ENCODE measurements at regions not wholly inside any gene's neighbourhood (a gene's known extent, or its start where the extent isn't known, plus 50 kb on each side); places are given as distances from the start of the nearest gene placed in this dataset.

GRCh38 chr18:47413327-47413726 lies 161.9 kb upstream of the SKOR2 start:
- no peak overlapping the region for H2BK120ac ChIP-seq (ENCODE audit: low read depth, low read length)
- no peak overlapping the region for H3K27ac ChIP-seq (ENCODE audit: low read depth, low read length)
- no peak overlapping the region for H2BK5ac ChIP-seq (ENCODE audit: low read length)
- H2AK5ac ChIP-seq (ENCODE audit: low read length), result no peak overlapping the region
- no peaks in the 10 kb centered on the region for H3K79me1 ChIP-seq (ENCODE audit: low read length)
- H3K4ac ChIP-seq (ENCODE audit: low read depth, low read length), result no peak overlapping the region
- H3K27me3 ChIP-seq (ENCODE audit: insufficient read depth, low read length, poor library complexity), result no peaks in the 10 kb centered on the region
- H3K36me3 ChIP-seq (ENCODE audit: control insufficient read depth, insufficient read depth, low read length), result no peaks in the 10 kb centered on the region
- no peaks in the 10 kb centered on the region for H3K79me2 ChIP-seq (ENCODE audit: control insufficient read depth, insufficient read depth, low read length)
- H3K4me1 ChIP-seq (ENCODE audit: control insufficient read depth, low read depth, low read length), result no peaks in the 10 kb centered on the region
- no peak overlapping the region for H3K4me2 ChIP-seq (ENCODE audit: low read length)
- no peak overlapping the region for H2BK15ac ChIP-seq (replicated peaks; ENCODE audit: low read depth)
- H4K8ac ChIP-seq (ENCODE audit: low read depth, low read length), result no peak overlapping the region
- H3K4me3 ChIP-seq (ENCODE audit: low read length), result no peak overlapping the region
- no peak overlapping the region for H4K5ac ChIP-seq (ENCODE audit: low read length)
- no peak overlapping the region for H3K56ac ChIP-seq (ENCODE audit: low read length)
- WGBS (ENCODE audit: extremely low coverage, insufficient coverage, low lambda C conversion rate), result no CpG with 5 or more reads among the region's 2 CpGs
- no peak for DNase-seq
- H3K23ac ChIP-seq (ENCODE audit: low read length), result no peak overlapping the region
- no peak overlapping the region for H3K18ac ChIP-seq (ENCODE audit: low read length)
- no peak overlapping the region for H3K9ac ChIP-seq (ENCODE audit: low read length)

- H3K27ac ChIP-seq (ENCODE audit: low read depth, low read length), result no peak overlapping the region
- no peak overlapping the region for H2BK15ac ChIP-seq (replicated peaks; ENCODE audit: low read depth)
- WGBS (ENCODE audit: extremely low coverage, insufficient coverage, low lambda C conversion rate), result no CpG with 5 or more reads among the region's 1 CpG
- no peaks in the 10 kb centered on the region for H3K36me3 ChIP-seq (ENCODE audit: control insufficient read depth, insufficient read depth, low read length)
- H3K27me3 ChIP-seq (ENCODE audit: insufficient read depth, low read length, poor library complexity), result no peaks in the 10 kb centered on the region
- H3K4me3 ChIP-seq (ENCODE audit: low read length), result no peak overlapping the region
- no peak overlapping the region for H2BK120ac ChIP-seq (ENCODE audit: low read depth, low read length)
- H4K8ac ChIP-seq (ENCODE audit: low read depth, low read length), result no peak overlapping the region
- no peak overlapping the region for H3K56ac ChIP-seq (ENCODE audit: low read length)
- no peak for DNase-seq
- no peak overlapping the region for H3K23ac ChIP-seq (ENCODE audit: low read length)
- no peak overlapping the region for H4K5ac ChIP-seq (ENCODE audit: low read length)
- H3K9ac ChIP-seq (ENCODE audit: low read length), result no peak overlapping the region
- H3K79me2 ChIP-seq (ENCODE audit: control insufficient read depth, insufficient read depth, low read length), result no peaks in the 10 kb centered on the region
- H3K4me2 ChIP-seq (ENCODE audit: low read length), result no peak overlapping the region
- H3K4me1 ChIP-seq (ENCODE audit: control insufficient read depth, low read depth, low read length), result no peaks in the 10 kb centered on the region
- H3K4ac ChIP-seq (ENCODE audit: low read depth, low read length), result no peak overlapping the region
- H2AK5ac ChIP-seq (ENCODE audit: low read length), result no peak overlapping the region
- no peaks in the 10 kb centered on the region for H3K79me1 ChIP-seq (ENCODE audit: low read length)
- no peak overlapping the region for H2BK5ac ChIP-seq (ENCODE audit: low read length)
- H3K18ac ChIP-seq (ENCODE audit: low read length), result no peak overlapping the region
Measured at GRCh38 chr18:47412924-47413323, 161.5 kb upstream of the SKOR2 start.

- H3K36me3 ChIP-seq (ENCODE audit: control insufficient read depth, insufficient read depth, low read length), result no peaks in the 10 kb centered on the region
- H3K56ac ChIP-seq (ENCODE audit: low read length), result no peak overlapping the region
- DNase-seq, result no peak
- H4K8ac ChIP-seq (ENCODE audit: low read depth, low read length), result no peak overlapping the region
- no CpG with 5 or more reads among the region's 1 CpG for WGBS (ENCODE audit: extremely low coverage, insufficient coverage, low lambda C conversion rate)
- no peak overlapping the region for H3K23ac ChIP-seq (ENCODE audit: low read length)
- no peak overlapping the region for H2AK5ac ChIP-seq (ENCODE audit: low read length)
- H2BK15ac ChIP-seq (replicated peaks; ENCODE audit: low read depth), result no peak overlapping the region
- H3K4me1 ChIP-seq (ENCODE audit: control insufficient read depth, low read depth, low read length), result no peaks in the 10 kb centered on the region
- no peak overlapping the region for H3K9ac ChIP-seq (ENCODE audit: low read length)
- H3K27ac ChIP-seq (ENCODE audit: low read depth, low read length), result no peak overlapping the region
- H2BK120ac ChIP-seq (ENCODE audit: low read depth, low read length), result no peak overlapping the region
- no peaks in the 10 kb centered on the region for H3K79me1 ChIP-seq (ENCODE audit: low read length)
- H3K27me3 ChIP-seq (ENCODE audit: insufficient read depth, low read length, poor library complexity), result no peaks in the 10 kb centered on the region
- no peak overlapping the region for H4K5ac ChIP-seq (ENCODE audit: low read length)
- H3K4me3 ChIP-seq (ENCODE audit: low read length), result no peak overlapping the region
- H3K4ac ChIP-seq (ENCODE audit: low read depth, low read length), result no peak overlapping the region
- H2BK5ac ChIP-seq (ENCODE audit: low read length), result no peak overlapping the region
- H3K79me2 ChIP-seq (ENCODE audit: control insufficient read depth, insufficient read depth, low read length), result no peaks in the 10 kb centered on the region
- H3K4me2 ChIP-seq (ENCODE audit: low read length), result no peak overlapping the region
- no peak overlapping the region for H3K18ac ChIP-seq (ENCODE audit: low read length)
Measured at GRCh38 chr18:47411159-47411558, 159.7 kb upstream of the SKOR2 start.

GRCh38 chr18:47410139-47410538 lies 158.7 kb upstream of the SKOR2 start:
- Histone ChIP-seq H3K9ac (ENCODE audit: low read length) (no peak overlapping the region), H3K4ac (ENCODE audit: low read depth, low read length) (no peak overlapping the region), H3K79me1 (ENCODE audit: low read length) (no peaks in the 10 kb centered on the region), H3K23ac (ENCODE audit: low read length) (no peak overlapping the region), H3K56ac (ENCODE audit: low read length) (no peak overlapping the region), H2BK15ac (replicated peaks; ENCODE audit: low read depth) (no peak overlapping the region), H2AK5ac (ENCODE audit: low read length) (no peak overlapping the region), H3K18ac (ENCODE audit: low read length) (no peak overlapping the region), H3K4me1 (ENCODE audit: control insufficient read depth, low read depth, low read length) (no peaks in the 10 kb centered on the region), H3K27ac (ENCODE audit: low read depth, low read length) (no peak overlapping the region), H3K36me3 (ENCODE audit: control insufficient read depth, insufficient read depth, low read length) (no peaks in the 10 kb centered on the region), H2BK120ac (ENCODE audit: low read depth, low read length) (no peak overlapping the region), H4K5ac (ENCODE audit: low read length) (no peak overlapping the region), H2BK5ac (ENCODE audit: low read length) (no peak overlapping the region), H3K27me3 (ENCODE audit: insufficient read depth, low read length, poor library complexity) (no peaks in the 10 kb centered on the region), H3K4me2 (ENCODE audit: low read length) (no peak overlapping the region), H3K79me2 (ENCODE audit: control insufficient read depth, insufficient read depth, low read length) (no peaks in the 10 kb centered on the region), H4K8ac (ENCODE audit: low read depth, low read length) (no peak overlapping the region), H3K4me3 (ENCODE audit: low read length) (no peak overlapping the region)
- no peak for DNase-seq
- WGBS (ENCODE audit: extremely low coverage, insufficient coverage, low lambda C conversion rate), result no CpG with 5 or more reads among the region's 6 CpGs

- no peaks in the 10 kb centered on the region for H3K79me2 ChIP-seq (ENCODE audit: control insufficient read depth, insufficient read depth, low read length)
- no peak overlapping the region for H3K4ac ChIP-seq (ENCODE audit: low read depth, low read length)
- no peak overlapping the region for H4K5ac ChIP-seq (ENCODE audit: low read length)
- H4K8ac ChIP-seq (ENCODE audit: low read depth, low read length), result no peak overlapping the region
- no peak overlapping the region for H3K4me3 ChIP-seq (ENCODE audit: low read length)
- DNase-seq, result no peak
- H2BK15ac ChIP-seq (replicated peaks; ENCODE audit: low read depth), result no peak overlapping the region
- H2BK120ac ChIP-seq (ENCODE audit: low read depth, low read length), result no peak overlapping the region
- H3K36me3 ChIP-seq (ENCODE audit: control insufficient read depth, insufficient read depth, low read length), result no peaks in the 10 kb centered on the region
- H3K79me1 ChIP-seq (ENCODE audit: low read length), result no peaks in the 10 kb centered on the region
- H3K23ac ChIP-seq (ENCODE audit: low read length), result no peak overlapping the region
- no peak overlapping the region for H3K27ac ChIP-seq (ENCODE audit: low read depth, low read length)
- H3K9ac ChIP-seq (ENCODE audit: low read length), result no peak overlapping the region
- no peaks in the 10 kb centered on the region for H3K27me3 ChIP-seq (ENCODE audit: insufficient read depth, low read length, poor library complexity)
- no CpG with 5 or more reads among the region's 7 CpGs for WGBS (ENCODE audit: extremely low coverage, insufficient coverage, low lambda C conversion rate)
- no peak overlapping the region for H3K4me2 ChIP-seq (ENCODE audit: low read length)
- H2BK5ac ChIP-seq (ENCODE audit: low read length), result no peak overlapping the region
- H3K18ac ChIP-seq (ENCODE audit: low read length), result no peak overlapping the region
- H2AK5ac ChIP-seq (ENCODE audit: low read length), result no peak overlapping the region
- H3K56ac ChIP-seq (ENCODE audit: low read length), result no peak overlapping the region
- H3K4me1 ChIP-seq (ENCODE audit: control insufficient read depth, low read depth, low read length), result no peaks in the 10 kb centered on the region
Measured at GRCh38 chr18:47409519-47409918, 158.1 kb upstream of the SKOR2 start.

- Histone ChIP-seq H3K9ac (ENCODE audit: low read length) (no peak overlapping the region), H4K8ac (ENCODE audit: low read depth, low read length) (no peak overlapping the region), H3K4me3 (ENCODE audit: low read length) (no peak overlapping the region), H3K27ac (ENCODE audit: low read depth, low read length) (no peak overlapping the region), H3K18ac (ENCODE audit: low read length) (no peak overlapping the region), H3K23ac (ENCODE audit: low read length) (no peak overlapping the region), H3K27me3 (ENCODE audit: insufficient read depth, low read length, poor library complexity) (no peaks in the 10 kb centered on the region), H3K79me1 (ENCODE audit: low read length) (no peaks in the 10 kb centered on the region), H3K56ac (ENCODE audit: low read length) (no peak overlapping the region), H3K36me3 (ENCODE audit: control insufficient read depth, insufficient read depth, low read length) (no peaks in the 10 kb centered on the region), H3K4me2 (ENCODE audit: low read length) (no peak overlapping the region), H2AK5ac (ENCODE audit: low read length) (no peak overlapping the region), H2BK120ac (ENCODE audit: low read depth, low read length) (no peak overlapping the region), H3K4me1 (ENCODE audit: control insufficient read depth, low read depth, low read length) (no peaks in the 10 kb centered on the region), H3K4ac (ENCODE audit: low read depth, low read length) (no peak overlapping the region), H2BK15ac (replicated peaks; ENCODE audit: low read depth) (no peak overlapping the region), H3K79me2 (ENCODE audit: control insufficient read depth, insufficient read depth, low read length) (no peaks in the 10 kb centered on the region), H2BK5ac (ENCODE audit: low read length) (no peak overlapping the region), H4K5ac (ENCODE audit: low read length) (no peak overlapping the region)
- no CpG with 5 or more reads among the region's 2 CpGs for WGBS (ENCODE audit: extremely low coverage, insufficient coverage, low lambda C conversion rate)
- no peak for DNase-seq
Measured at GRCh38 chr18:47407736-47408135, 156.3 kb upstream of the SKOR2 start.

All from mesendoderm (in vitro differentiated cells).